ENCODE measurements at regions not wholly inside any gene's neighbourhood (a gene's known extent, or its start where the extent isn't known, plus 50 kb on each side); places are given as distances from the start of the nearest gene placed in this dataset.
"Not testable (repeated sequence)": the region's sequence is repeated elsewhere in the genome, so short reads cannot be mapped to it uniquely, and the experiment has no call there.

DNA sequence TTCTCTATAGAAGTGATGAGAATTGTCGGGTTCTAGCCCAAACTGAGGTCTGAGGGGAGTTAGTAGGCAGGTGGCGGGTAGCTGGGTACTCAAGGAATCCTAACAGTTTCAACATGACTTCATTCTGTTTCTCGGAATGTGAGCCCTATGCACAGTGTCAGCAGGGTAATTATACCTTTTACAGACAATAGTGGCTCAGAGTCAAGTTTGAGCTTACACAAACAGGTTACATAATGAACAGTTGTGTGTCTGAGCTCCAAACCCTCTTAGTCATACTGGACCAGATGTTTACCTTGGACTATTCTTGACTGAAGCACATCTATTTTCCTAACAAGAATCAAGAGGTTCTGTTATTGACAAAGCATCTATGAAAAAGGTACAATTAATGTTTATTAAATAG is 1066.7 kb upstream of the PCDH20 start:
- no peak overlapping the region for H3K27ac ChIP-seq (replicated peaks in 1 of 4)
- TF ChIP-seq POLR2AphosphoS5 (IDR thresholded peaks at IDR 0.05): no peak
- TF ChIP-seq EP300 (IDR thresholded peaks at IDR 0.05): no peak
- TF ChIP-seq, protein P1, sequence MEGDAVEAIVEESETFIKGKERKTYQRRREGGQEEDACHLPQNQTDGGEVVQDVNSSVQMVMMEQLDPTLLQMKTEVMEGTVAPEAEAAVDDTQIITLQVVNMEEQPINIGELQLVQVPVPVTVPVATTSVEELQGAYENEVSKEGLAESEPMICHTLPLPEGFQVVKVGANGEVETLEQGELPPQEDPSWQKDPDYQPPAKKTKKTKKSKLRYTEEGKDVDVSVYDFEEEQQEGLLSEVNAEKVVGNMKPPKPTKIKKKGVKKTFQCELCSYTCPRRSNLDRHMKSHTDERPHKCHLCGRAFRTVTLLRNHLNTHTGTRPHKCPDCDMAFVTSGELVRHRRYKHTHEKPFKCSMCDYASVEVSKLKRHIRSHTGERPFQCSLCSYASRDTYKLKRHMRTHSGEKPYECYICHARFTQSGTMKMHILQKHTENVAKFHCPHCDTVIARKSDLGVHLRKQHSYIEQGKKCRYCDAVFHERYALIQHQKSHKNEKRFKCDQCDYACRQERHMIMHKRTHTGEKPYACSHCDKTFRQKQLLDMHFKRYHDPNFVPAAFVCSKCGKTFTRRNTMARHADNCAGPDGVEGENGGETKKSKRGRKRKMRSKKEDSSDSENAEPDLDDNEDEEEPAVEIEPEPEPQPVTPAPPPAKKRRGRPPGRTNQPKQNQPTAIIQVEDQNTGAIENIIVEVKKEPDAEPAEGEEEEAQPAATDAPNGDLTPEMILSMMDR (IDR thresholded peaks at IDR 0.05): no peak
- TF ChIP-seq POLR2A (IDR thresholded peaks at IDR 0.05; ENCODE audit: low read depth): no peak
- no peaks in the 10 kb centered on the region for H3K36me3 ChIP-seq
- 93% methylated on average over 3 of the region's 3 CpGs for WGBS
- H3K4me1 ChIP-seq: no peaks in the 10 kb centered on the region
- no peak overlapping the region for H3K4me3 ChIP-seq
- no peaks in the 10 kb centered on the region for H3K9me3 ChIP-seq
- no peaks in the 10 kb centered on the region for H3K27me3 ChIP-seq
- intact Hi-C loops (cut with DNase I): no loop called here
- DNase-seq (ENCODE audit: extremely low spot score): no peak

DNA sequence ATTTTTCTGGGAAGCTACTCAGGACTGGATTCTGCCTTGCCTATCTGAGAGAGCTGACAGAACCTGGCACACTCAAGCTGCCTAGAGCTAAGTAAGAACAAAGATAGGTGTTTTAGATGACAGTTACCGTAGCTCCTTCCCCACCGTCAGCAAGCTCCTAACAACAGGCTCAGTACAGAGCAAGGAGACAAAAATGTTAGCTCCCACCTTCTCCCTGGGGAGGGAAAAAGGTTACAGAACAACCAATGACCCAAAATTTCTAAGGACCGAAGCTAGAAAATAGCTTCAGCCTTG is 1058.2 kb upstream of the PCDH20 start:
- TF ChIP-seq, protein P1 (IDR thresholded peaks at IDR 0.05): no peak
- TF ChIP-seq POLR2A (IDR thresholded peaks at IDR 0.05; ENCODE audit: low read depth) (no peak), POLR2AphosphoS5 (IDR thresholded peaks at IDR 0.05) (no peak), EP300 (IDR thresholded peaks at IDR 0.05) (no peak)
- no peak for DNase-seq (ENCODE audit: extremely low spot score)
- intact Hi-C loops (cut with DNase I): no loop called here
- Histone ChIP-seq H3K4me3 (no peak overlapping the region), H3K9me3 (no peaks in the 10 kb centered on the region), H3K4me1 (no peaks in the 10 kb centered on the region), H3K27ac (replicated peaks in 1 of 4) (no peak overlapping the region), H3K36me3 (no peaks in the 10 kb centered on the region), H3K27me3 (no peaks in the 10 kb centered on the region)
- 85% methylated on average over 3 of the region's 3 CpGs for WGBS

DNA sequence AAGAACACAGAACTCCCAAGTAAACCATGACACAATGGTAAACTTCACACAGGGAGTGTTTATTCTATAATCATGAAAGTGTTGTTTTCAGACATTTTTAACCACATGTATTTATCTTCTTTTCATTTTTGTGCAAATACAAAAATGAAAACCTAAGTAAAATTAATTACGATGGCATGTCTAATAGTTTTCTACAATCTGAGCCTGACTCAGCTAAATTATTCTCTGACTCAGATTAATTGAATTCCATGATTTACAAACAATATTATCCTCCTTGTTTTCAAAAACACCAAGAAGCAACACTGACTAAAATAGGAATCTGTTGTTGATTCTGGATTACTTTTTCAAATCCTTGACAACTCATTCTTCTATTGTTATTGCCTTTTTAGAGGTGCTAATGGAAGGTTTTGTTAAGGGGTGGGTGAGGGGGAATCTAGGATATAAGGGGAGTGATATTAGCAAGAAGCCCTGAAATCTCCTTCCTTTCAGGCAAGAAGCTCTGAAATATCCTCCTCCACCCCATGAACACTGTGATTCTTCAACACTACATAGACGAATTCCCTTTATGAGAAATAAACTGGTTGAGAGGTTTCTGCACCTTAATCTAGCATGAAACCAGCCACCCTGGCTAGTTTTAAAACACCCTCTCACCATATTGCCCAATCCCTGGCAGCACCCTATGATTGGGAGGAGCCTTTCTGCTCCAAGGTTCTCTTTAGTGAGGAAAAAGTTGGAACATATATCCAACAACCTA is 1057.7 kb upstream of the PCDH20 start:
- TF ChIP-seq POLR2AphosphoS5 (IDR thresholded peaks at IDR 0.05) (no peak), POLR2A (IDR thresholded peaks at IDR 0.05; ENCODE audit: low read depth) (no peak), EP300 (IDR thresholded peaks at IDR 0.05) (no peak)
- TF ChIP-seq, protein P1 (IDR thresholded peaks at IDR 0.05): no peak
- no peaks in the 10 kb centered on the region for H3K36me3 ChIP-seq
- H3K4me3 ChIP-seq: no peak overlapping the region
- no peaks in the 10 kb centered on the region for H3K9me3 ChIP-seq
- intact Hi-C loops (cut with DNase I): no loop called here
- no peak overlapping the region for H3K27ac ChIP-seq (replicated peaks in 1 of 4)
- DNase-seq (ENCODE audit: extremely low spot score): no peak
- 85% methylated on average over 2 of the region's 2 CpGs for whole genome bisulfite sequencing
- H3K4me1 ChIP-seq: no peaks in the 10 kb centered on the region
- H3K27me3 ChIP-seq: no peaks in the 10 kb centered on the region

DNA sequence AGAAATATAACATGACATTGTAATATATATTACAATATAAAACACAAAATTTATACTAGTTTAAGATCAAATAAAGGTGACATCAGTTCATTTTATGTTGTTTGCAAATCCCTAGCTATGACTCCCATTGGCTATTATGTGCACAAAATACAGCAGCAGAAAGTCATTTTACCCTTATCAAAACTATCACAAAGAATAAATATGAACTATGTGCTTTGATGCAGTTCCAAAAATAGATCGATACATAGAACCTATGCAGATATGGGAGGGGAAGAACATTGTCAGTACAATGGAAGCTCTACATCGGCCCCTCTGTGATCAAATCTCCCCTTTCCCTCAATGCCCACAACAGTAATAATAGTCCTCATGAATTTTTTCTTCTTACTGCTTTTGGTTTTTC is 1038.1 kb upstream of the PCDH20 start:
- no peaks in the 10 kb centered on the region for H3K27me3 ChIP-seq
- WGBS: 85% methylated on average over 2 of the region's 2 CpGs
- intact Hi-C loops (cut with DNase I): no loop called here
- no peaks in the 10 kb centered on the region for H3K36me3 ChIP-seq
- no peaks in the 10 kb centered on the region for H3K9me3 ChIP-seq
- no peak overlapping the region for H3K27ac ChIP-seq (replicated peaks in 1 of 4)
- TF ChIP-seq POLR2A (IDR thresholded peaks at IDR 0.05; ENCODE audit: low read depth) (no peak), EP300 (IDR thresholded peaks at IDR 0.05) (no peak), POLR2AphosphoS5 (IDR thresholded peaks at IDR 0.05) (no peak)
- TF ChIP-seq, protein P1 (IDR thresholded peaks at IDR 0.05): no peak
- no peak for DNase-seq (ENCODE audit: extremely low spot score)
- H3K4me3 ChIP-seq: no peak overlapping the region
- H3K4me1 ChIP-seq: no peaks in the 10 kb centered on the region

DNA sequence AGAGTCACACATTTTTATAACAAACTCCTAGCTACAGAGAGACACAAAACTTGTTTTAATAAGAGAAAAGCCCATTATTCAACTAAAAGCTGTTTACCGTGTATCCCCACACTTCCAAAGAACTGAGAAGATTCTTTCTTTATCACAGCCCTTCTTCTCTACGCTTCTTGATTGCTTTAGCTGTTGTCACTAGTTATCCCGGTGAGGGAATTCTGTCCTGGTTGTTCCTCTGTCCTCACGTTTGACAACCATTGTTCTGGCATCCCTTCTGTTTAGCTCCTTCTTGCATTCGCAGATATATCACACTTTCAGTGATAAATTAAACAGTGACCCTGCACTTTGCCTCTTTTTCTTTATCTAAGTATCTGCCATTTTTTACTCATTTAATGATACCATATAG is 1035.1 kb upstream of the PCDH20 start:
- Histone ChIP-seq H3K36me3 (no peaks in the 10 kb centered on the region), H3K4me1 (no peaks in the 10 kb centered on the region), H3K27ac (replicated peaks in 1 of 4) (no peak overlapping the region), H3K27me3 (no peaks in the 10 kb centered on the region), H3K4me3 (no peak overlapping the region), H3K9me3 (no peaks in the 10 kb centered on the region)
- intact Hi-C loops (cut with DNase I): no loop called here
- WGBS: 84% methylated on average over 5 of the region's 5 CpGs
- TF ChIP-seq POLR2AphosphoS5 (IDR thresholded peaks at IDR 0.05): no peak
- TF ChIP-seq, protein P1 (IDR thresholded peaks at IDR 0.05): no peak
- TF ChIP-seq EP300 (IDR thresholded peaks at IDR 0.05): no peak
- TF ChIP-seq POLR2A (IDR thresholded peaks at IDR 0.05; ENCODE audit: low read depth): no peak
- no peak for DNase-seq (ENCODE audit: extremely low spot score)

DNA sequence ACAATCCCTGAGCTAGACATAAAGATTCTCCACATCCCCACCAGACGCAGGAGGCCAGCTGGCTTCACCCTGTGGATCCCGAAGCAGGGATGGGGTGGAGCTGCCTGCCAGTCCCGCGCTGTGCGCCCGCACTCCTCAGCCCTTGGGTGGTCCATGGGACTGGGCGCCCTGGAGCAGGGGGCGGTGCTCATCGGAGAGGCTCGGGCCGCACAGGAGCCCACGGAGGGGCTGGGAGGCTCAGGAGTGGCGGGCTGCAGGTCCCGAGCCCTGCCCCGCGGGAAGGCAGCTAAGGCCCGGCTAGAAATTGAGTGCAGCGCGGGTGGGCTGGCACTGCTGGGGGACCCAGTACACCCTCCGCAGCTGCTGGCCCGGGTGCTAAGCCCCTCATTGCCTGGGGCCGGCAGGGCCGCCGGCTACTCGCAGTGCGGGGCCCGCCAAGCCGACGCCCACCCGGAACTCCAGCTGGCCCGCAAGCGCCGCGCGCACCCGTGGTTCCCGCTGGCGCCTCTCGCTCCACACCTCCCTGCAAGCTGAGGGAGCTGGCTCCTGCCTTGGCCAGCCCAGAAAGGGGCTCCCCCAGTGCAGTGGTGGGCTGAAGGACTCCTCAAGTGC is 1032.2 kb upstream of the PCDH20 start:
- intact Hi-C loops (cut with DNase I); H3K27ac ChIP-seq (replicated peaks in 1 of 4); H3K27me3 ChIP-seq; H3K4me1 ChIP-seq; H3K36me3 ChIP-seq; DNase-seq (ENCODE audit: extremely low spot score); H3K4me3 ChIP-seq; H3K9me3 ChIP-seq: not testable (repeated sequence)
- 97% methylated on average over 34 of the region's 39 CpGs for WGBS

Measured in esophagus muscularis mucosa (tissue), 4 donors.